ENCODE measurements at regions not wholly inside any gene's neighbourhood (a gene's known extent, or its start where the extent isn't known, plus 50 kb on each side); places are given as distances from the start of the nearest gene placed in this dataset.

DNA sequence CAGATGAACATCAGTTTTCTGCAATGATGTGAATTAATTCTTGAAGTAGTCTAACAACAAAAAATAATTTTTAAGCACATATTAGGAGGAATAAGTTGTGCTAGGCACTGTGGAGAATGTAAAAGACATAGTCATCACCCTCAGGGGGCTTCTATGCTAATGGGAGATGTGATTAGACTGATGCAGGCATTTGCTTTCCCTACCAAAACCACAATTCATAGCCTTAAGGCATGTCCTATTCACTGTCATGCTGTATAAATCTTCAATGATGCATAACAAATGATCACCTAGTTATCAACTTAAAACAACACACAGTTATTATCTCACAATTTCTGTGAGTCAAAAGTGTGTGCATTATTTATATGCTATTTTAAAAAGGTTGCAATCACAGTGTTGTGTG, 422.6 kb downstream of the MAN2A1 start:
- TF ChIP-seq ZNF274 (IDR thresholded peaks at IDR 0.05; ENCODE audit: borderline replicate concordance, extremely low read depth, low read length) (no peak), EZH2 (IDR thresholded peaks at IDR 0.05; ENCODE audit: low read depth, low read length, severe bottlenecking) (no peak), FOSL1 (IDR thresholded peaks at IDR 0.05; ENCODE audit: insufficient read depth, low read depth, low read length) (no peak), TAF7 (optimal IDR thresholded peaks at IDR 0.05; ENCODE audit: borderline replicate concordance, low read depth, low read length) (no peak), SP2 (IDR thresholded peaks at IDR 0.05; ENCODE audit: low read length) (no peak), CEBPB (IDR thresholded peaks at IDR 0.05; ENCODE audit: low read depth, low read length) (no peak), EP300 (IDR thresholded peaks at IDR 0.05; ENCODE audit: borderline replicate concordance in 1 of 2, low read depth in 2 of 2, low read length in 2 of 2) (no peak), TEAD4 (IDR thresholded peaks at IDR 0.05; ENCODE audit: low read depth, low read length) (no peak)
- TF ChIP-seq, protein P1, sequence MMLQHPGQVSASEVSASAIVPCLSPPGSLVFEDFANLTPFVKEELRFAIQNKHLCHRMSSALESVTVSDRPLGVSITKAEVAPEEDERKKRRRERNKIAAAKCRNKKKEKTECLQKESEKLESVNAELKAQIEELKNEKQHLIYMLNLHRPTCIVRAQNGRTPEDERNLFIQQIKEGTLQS (IDR thresholded peaks at IDR 0.05; ENCODE audit: insufficient read depth, low read depth, low read length), result no peak
- TF ChIP-seq, protein P2, sequence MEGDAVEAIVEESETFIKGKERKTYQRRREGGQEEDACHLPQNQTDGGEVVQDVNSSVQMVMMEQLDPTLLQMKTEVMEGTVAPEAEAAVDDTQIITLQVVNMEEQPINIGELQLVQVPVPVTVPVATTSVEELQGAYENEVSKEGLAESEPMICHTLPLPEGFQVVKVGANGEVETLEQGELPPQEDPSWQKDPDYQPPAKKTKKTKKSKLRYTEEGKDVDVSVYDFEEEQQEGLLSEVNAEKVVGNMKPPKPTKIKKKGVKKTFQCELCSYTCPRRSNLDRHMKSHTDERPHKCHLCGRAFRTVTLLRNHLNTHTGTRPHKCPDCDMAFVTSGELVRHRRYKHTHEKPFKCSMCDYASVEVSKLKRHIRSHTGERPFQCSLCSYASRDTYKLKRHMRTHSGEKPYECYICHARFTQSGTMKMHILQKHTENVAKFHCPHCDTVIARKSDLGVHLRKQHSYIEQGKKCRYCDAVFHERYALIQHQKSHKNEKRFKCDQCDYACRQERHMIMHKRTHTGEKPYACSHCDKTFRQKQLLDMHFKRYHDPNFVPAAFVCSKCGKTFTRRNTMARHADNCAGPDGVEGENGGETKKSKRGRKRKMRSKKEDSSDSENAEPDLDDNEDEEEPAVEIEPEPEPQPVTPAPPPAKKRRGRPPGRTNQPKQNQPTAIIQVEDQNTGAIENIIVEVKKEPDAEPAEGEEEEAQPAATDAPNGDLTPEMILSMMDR (IDR thresholded peaks at IDR 0.05; ENCODE audit: control extremely low read depth in 1 of 3, insufficient read depth in 1 of 3, low read depth in 1 of 3, low read length in 3 of 3), result no peak
